AG09319 (cell line): ENCODE measurements at regions not wholly inside any gene's neighbourhood (a gene's known extent, or its start where the extent isn't known, plus 50 kb on each side); places are given as distances from the start of the nearest gene placed in this dataset.

Experiments used
- DNase-seq: peaks from one replicate; pipeline ENCODE4 v3.0.0-alpha.2; 2010; ENCODE audit warnings: low read depth; ENCODE audit errors: extremely low read depth
- CTCF ChIP-seq: IDR thresholded peaks from 2 replicates; pipeline ENCODE4 v1.5.1; 2011; ENCODE audit warnings: low read depth, mild to moderate bottlenecking, inconsistent platforms, low read length, moderate library complexity

- TF ChIP-seq CTCF: no peak
- no peak for DNase-seq
Observed at GRCh38 chr13:81139987-81140386, 799.1 kb upstream of the SPRY2 start.

GRCh38 chr13:81138353-81138980 lies 797.5 kb upstream of the SPRY2 start:
- no peak for DNase-seq
- TF ChIP-seq CTCF: no peak

GRCh38 chr13:81133066-81133465 lies 792.1 kb upstream of the SPRY2 start:
- no peak for TF ChIP-seq CTCF

GRCh38 chr13:81117416-81117815 lies 776.5 kb upstream of the SPRY2 start:
- DNase-seq: no peak

More at GRCh38 chr13:81133066-81133465, 792.1 kb upstream of the SPRY2 start:
- no peak for DNase-seq

GRCh38 chr13:81116461-81117282 lies 775.7 kb upstream of the SPRY2 start:
- TF ChIP-seq CTCF: no peak
- DNase-seq: no peak

More at GRCh38 chr13:81117416-81117815, 776.5 kb upstream of the SPRY2 start:
- TF ChIP-seq CTCF: no peak

- DNase-seq: no peak
- TF ChIP-seq CTCF: no peak
Observed at GRCh38 chr13:81109026-81109425, 768.1 kb upstream of the SPRY2 start.

GRCh38 chr13:81106348-81106747 lies 765.4 kb upstream of the SPRY2 start:
- no peak for TF ChIP-seq CTCF
- DNase-seq: no peak
